SK-N-SH treated with all-trans-retinoic acid at 6 μM for 48 hours (cell line): ENCODE measurements at regions not wholly inside any gene's neighbourhood (a gene's known extent, or its start where the extent isn't known, plus 50 kb on each side); places are given as distances from the start of the nearest gene placed in this dataset.

Source experiments
- CREB5 ChIP-seq: fragments of 250-450 bp; sonication (Bioruptor Pico); IDR thresholded peaks from 2 replicates; pipeline ENCODE4 v1.5.1; 2020; ENCODE audit warnings: low read depth, mild to moderate bottlenecking, moderate library complexity
- CSDC2 ChIP-seq: fragments of 250-450 bp; sonication (Bioruptor Pico); IDR thresholded peaks from 2 replicates; pipeline ENCODE4 v1.5.0; 2020; ENCODE audit warnings: mild to moderate bottlenecking, moderate library complexity
- CSRNP3 ChIP-seq: fragments of 250-450 bp; sonication (Bioruptor Pico); IDR thresholded peaks from 2 replicates; pipeline ENCODE4 v1.5.1; 2021; ENCODE audit warnings: mild to moderate bottlenecking, moderate library complexity
- OSR1 ChIP-seq: fragments of 250-450 bp; sonication (Bioruptor Pico); IDR thresholded peaks from 2 replicates; pipeline ENCODE4 v1.8.0; 2022; ENCODE audit warnings: moderate library complexity, mild to moderate bottlenecking, inconsistent platforms
- PATZ1 ChIP-seq: fragments of 250-450 bp; sonication (Bioruptor Pico); IDR thresholded peaks from 2 replicates; pipeline ENCODE4 v1.8.0; 2020; ENCODE audit warnings: mild to moderate bottlenecking, moderate library complexity, borderline replicate concordance
- RARB ChIP-seq: fragments of 250-450 bp; sonication (Bioruptor Pico); IDR thresholded peaks from 2 replicates; pipeline ENCODE4 v1.8.0; 2021; ENCODE audit warnings: mild to moderate bottlenecking, moderate library complexity
- SNAI2 ChIP-seq: fragments of 250-450 bp; sonication (Bioruptor Pico); IDR thresholded peaks from 2 replicates; pipeline ENCODE4 v1.5.0; 2020; ENCODE audit warnings: mild to moderate bottlenecking, moderate library complexity
- TOX ChIP-seq: fragments of 250-450 bp; sonication (Bioruptor Pico); IDR thresholded peaks from 2 replicates; pipeline ENCODE4 v1.8.0; 2021; ENCODE audit warnings: mild to moderate bottlenecking, moderate library complexity, borderline replicate concordance
- TSHZ2 ChIP-seq: fragments of 250-450 bp; sonication (Bioruptor Pico); IDR thresholded peaks from 2 replicates; pipeline ENCODE4 v1.5.0; 2020; ENCODE audit warnings: mild to moderate bottlenecking, moderate library complexity
- ZC3H10 ChIP-seq: fragments of 250-450 bp; sonication (Bioruptor Pico); IDR thresholded peaks from 2 replicates; pipeline ENCODE4 v1.5.1; 2021; ENCODE audit warnings: mild to moderate bottlenecking, moderate library complexity
- ZFP30 ChIP-seq: fragments of 450-650 bp; formaldehyde crosslinking; IDR thresholded peaks from 2 replicates; pipeline ENCODE4 v1.5.0; 2022; ENCODE audit warnings: mild to moderate bottlenecking, moderate library complexity
- ZNF70 ChIP-seq: fragments of 450-650 bp; formaldehyde crosslinking; IDR thresholded peaks from 2 replicates; pipeline ENCODE4 v1.5.0; 2020; ENCODE audit warnings: mild to moderate bottlenecking, moderate library complexity

- no peak for TF ChIP-seq ZFP30
- no peak for TF ChIP-seq TSHZ2 (CRISPR knock-in tag)
- no peak for TF ChIP-seq CSRNP3
- TF ChIP-seq SNAI2 (CRISPR knock-in tag): no peak
- TF ChIP-seq ZC3H10: no peak
- TF ChIP-seq TOX (CRISPR knock-in tag): no peak
- no peak for TF ChIP-seq ZNF70 (CRISPR knock-in tag)
- TF ChIP-seq PATZ1 (CRISPR knock-in tag): no peak
- no peak for TF ChIP-seq OSR1 (CRISPR knock-in tag)
- no peak for TF ChIP-seq RARB (CRISPR knock-in tag)
- no peak for TF ChIP-seq CSDC2 (CRISPR knock-in tag)
- TF ChIP-seq CREB5 (CRISPR knock-in tag): no peak
Measured at GRCh38 chr6:119678961-119679360, 329.4 kb upstream of the MAN1A1 start.
